NB4 (cell line): ENCODE measurements at regions not wholly inside any gene's neighbourhood (a gene's known extent, or its start where the extent isn't known, plus 50 kb on each side); places are given as distances from the start of the nearest gene placed in this dataset.

Experiments used
- CTCF ChIP-seq: IDR thresholded peaks from one replicate; pipeline ENCODE4 v1.5.1; 2012; ENCODE audit warnings: low read depth, low read length
- MAX ChIP-seq: IDR thresholded peaks from 2 replicates; pipeline ENCODE4 v1.6.1; 2011; ENCODE audit warnings: low read depth, low read length
- POLR2A ChIP-seq: IDR thresholded peaks from 2 replicates; pipeline ENCODE4 v1.6.1; 2011; ENCODE audit warnings: mild to moderate bottlenecking; ENCODE audit not compliant: insufficient read length; ENCODE audit errors: extremely low read depth

- TF ChIP-seq CTCF (no peak), POLR2A (no peak), MAX (no peak)
These were observed 65.4 kb upstream of the NTM start for GRCh38 chr11:131305005-131305404.
